SKM-1 treated with dmso at 0.1 percent for 144 hours (cell line): ENCODE measurements at regions not wholly inside any gene's neighbourhood (a gene's known extent, or its start where the extent isn't known, plus 50 kb on each side); places are given as distances from the start of the nearest gene placed in this dataset.

ENCODE experiments used
- DNase-seq: peaks from one replicate; lab custom pipeline; 2025; ENCODE audit not compliant: unreplicated experiment; lab: John Stamatoyannopoulos, UW

GRCh38 chr2:195021711-195022507 lies 635.1 kb upstream of the SLC39A10 start:
- DNase-seq = no peak

DNA sequence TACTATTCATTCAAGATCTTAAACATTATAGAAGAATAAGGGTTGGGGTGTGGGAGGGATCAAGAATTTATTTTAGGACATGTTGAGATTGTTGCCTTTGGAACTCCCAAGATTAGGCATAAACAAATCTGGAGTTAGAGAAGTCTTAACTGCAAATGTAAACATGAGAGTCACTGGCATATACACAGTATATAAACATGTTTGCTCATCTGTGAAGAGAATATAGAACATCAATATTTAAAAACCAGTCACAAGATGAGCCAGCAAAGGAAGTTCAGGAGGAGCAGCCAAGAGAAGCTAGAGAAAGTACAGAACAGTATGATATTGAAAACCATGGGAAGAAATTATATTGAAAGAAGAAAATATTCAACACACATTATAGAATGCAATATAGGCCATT lies 638.6 kb upstream of the SLC39A10 start:
- no peak for DNase-seq

DNA sequence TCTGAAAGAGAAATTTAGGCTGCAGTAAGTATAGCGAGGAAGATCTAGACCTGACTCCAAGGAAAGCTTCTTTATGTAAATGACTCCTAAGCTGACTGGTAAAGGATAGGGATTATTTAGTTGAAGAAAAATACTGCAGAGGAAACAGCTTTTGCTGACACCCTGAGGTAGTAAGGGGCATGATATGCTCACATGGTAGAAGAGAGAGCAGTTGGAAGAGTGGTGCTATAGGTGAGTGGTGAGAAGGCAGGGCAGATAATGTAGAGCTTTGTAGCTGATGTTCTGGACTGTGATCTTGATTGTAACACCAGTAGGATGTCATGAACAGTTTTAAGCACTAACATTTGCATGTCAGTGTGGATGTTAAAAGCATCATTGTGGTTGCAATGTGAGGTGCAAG lies 639.1 kb upstream of the SLC39A10 start:
- no peak for DNase-seq

DNA sequence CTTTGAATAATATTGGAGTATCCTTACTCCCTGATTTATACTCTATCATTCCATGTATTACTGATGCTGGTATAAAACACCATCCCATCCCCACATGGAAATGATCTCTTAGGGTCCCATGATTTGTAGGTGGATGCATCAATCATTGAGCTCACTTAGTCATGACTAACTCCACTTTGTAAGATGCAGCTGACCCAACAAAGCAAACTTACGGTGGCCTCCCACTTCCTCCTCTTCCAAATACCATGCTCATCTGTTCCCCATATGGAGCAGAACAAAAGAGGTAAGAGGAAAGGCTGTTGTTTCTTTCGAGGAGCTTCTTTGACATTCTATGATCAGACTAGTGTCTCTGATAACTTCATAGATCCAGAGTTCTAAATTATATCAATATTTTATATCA lies 640.2 kb upstream of the SLC39A10 start:
- no peak for DNase-seq

GRCh38 chr2:195009202-195009601 lies 647.8 kb upstream of the SLC39A10 start:
- DNase-seq = no peak

GRCh38 chr2:195006856-195007255 lies 650.2 kb upstream of the SLC39A10 start:
- DNase-seq = no peak

- DNase-seq = no peak
These were observed 653.0 kb upstream of the SLC39A10 start for GRCh38 chr2:195003881-195004471.

DNA sequence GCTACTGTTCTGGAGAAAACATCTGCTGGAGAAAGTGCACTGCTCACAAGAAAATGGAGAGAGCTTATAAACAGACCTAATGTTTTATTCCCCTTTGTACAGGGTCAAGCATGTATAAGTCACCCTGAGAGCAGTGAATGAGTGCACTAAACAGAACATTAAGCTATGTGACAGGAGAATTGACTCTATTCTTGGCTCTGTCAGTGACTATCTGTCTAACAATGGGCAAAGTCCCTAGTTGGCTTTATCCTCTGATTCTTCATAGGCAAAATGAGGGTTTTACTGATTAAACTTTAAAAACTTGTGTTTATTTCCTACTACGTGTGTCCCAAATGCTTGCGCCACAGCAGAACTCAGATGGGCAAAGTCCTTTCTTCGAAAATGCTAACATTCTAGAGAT lies 655.1 kb upstream of the SLC39A10 start:
- no peak for DNase-seq

DNA sequence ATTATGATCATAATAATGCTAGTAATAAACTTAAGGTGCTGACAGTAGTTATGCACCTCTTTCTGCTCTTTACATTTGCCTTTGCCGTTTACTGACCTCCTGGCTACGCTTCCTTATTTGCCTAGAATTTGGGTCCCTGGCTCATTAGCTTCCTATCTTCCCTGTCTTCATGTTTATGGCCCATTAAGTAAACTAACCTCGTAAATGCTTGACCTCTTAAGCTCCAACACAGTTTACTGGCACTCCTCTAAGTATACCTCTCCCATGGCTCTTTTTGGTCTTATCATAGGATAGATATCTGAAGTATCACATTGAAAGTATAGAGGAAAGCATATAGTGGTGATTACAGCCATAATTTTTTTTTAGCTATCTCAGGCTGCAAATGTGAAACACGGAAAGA lies 657.3 kb upstream of the SLC39A10 start:
- no peak for DNase-seq

DNA sequence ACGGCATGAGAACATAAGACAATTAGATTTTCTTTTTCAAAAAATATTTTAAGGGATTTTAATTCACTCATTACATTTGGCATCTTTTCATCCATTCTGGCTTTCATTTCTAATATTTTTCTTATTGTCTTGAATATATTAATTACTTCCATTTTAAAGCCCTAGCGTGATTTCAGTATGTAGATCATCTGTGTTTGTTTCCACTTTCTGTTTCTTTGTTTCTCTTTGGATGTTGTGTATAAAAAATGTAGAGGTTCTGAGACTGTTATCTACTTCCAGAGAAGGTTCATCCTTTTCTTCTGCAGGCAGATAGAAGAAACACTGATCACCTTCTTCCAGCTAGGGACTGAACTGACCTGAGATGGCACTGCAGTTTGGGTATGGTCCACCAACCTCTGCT lies 664.4 kb upstream of the SLC39A10 start:
- DNase-seq = no peak

DNA sequence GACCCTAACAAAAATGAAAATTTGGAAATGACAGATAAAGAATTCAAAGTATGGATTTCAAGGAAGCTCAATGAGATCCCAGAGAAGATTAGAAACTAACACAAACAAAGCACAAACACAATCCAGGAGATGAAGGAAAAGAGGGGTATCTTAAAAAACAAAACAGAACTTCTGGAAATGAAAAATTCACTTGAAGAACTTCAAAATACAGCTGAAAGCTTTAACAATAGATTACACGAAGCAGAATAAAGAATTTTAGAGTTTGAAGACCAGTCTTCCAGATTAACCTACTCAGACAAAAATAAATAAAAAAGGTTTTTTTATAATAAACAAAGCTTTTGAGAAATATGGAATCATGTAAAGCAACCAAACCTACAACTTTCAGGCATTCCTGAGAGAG lies 671.8 kb upstream of the SLC39A10 start:
- DNase-seq = no peak

DNA sequence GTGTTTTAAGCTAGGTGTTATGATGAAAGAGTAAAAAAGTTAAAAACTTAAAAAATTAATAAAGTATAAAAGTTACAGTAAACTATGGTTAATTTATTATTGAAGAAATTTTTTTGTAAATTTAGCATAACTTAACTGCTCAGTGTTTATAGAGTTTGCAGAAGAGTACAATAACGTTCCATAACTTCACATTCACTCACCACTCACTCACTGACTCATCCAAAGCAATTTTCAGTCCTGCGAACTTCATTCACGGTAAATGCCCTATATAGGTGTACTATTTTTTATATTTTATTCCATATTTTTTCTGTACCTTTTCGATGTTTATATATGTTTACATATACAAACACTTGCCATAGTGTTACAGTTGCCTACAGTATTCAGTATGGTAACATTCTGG lies 694.8 kb upstream of the SLC39A10 start:
- DNase-seq = no peak

- no peak for DNase-seq
These were observed 702.8 kb upstream of the SLC39A10 start for GRCh38 chr2:194954218-194954617.

DNA sequence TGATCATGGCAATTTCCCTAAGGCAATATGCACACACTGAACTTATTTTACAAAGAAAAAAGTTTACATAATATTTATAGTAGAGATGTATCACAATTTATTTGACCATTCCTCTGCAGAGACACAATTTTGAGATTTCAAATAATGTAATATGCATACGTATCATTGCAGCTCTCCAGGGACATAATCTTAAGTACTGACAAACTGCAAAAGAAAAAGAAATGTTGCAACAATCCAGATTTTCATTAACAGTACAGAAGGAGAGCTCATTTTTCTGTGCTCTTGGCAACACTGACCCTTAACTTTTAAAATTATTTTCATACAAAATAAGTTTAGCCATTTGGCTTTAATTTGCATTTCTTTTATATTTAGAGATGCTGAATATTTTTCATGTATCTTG lies 710.2 kb upstream of the SLC39A10 start:
- no peak for DNase-seq

- no peak for DNase-seq
These were observed 719.0 kb upstream of the SLC39A10 start for GRCh38 chr2:194938066-194938465.

GRCh38 chr2:194927489-194927888 lies 729.5 kb upstream of the SLC39A10 start:
- DNase-seq = no peak

GRCh38 chr2:194926873-194927272 lies 730.2 kb upstream of the SLC39A10 start:
- no peak for DNase-seq

- DNase-seq = no peak
These were observed 731.3 kb upstream of the SLC39A10 start for GRCh38 chr2:194925742-194926141.

- no peak for DNase-seq
These were observed 739.5 kb upstream of the SLC39A10 start for GRCh38 chr2:194917519-194917918.

GRCh38 chr2:194915485-194915884 lies 741.5 kb upstream of the SLC39A10 start:
- no peak for DNase-seq

DNA sequence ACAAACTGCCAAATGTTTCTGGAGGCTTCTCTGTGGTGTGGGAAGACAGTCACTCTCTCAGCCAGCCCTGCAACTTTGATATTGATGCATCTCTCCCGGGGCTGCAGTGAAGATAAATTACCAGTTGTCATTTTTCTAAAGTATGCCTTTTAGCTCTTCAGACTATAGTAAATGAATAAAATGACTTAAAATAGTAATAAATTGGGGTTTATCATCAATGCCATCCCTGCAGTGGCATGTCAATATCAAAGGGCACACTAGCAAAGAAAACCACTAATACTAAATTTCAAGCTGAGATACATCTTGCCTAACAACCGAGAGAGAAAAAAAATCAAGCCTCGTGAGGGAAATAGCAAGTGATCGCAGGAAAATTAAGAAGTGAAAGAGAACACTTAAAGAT lies 749.5 kb upstream of the SLC39A10 start:
- DNase-seq = no peak

GRCh38 chr2:194896871-194897270 lies 760.2 kb upstream of the SLC39A10 start:
- no peak for DNase-seq

DNA sequence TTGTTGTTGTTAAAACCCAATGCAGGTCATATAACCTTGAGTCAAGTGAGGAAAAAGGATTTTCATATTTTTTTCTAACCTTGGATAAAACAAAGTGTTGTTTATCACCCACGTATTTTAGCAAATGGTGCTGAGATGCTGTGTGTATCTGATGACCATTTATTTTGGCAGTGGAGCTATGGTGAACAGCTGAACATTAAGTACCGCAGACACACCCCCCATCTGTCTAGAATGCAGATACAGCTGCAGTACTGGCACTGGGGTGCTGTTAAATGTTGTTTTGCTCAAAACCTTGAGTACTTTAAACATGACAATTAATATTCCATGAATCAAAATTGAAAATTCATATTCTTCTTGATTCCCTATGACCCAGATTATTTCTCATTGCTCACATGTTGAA lies 773.3 kb upstream of the SLC39A10 start:
- no peak for DNase-seq
